ENCODE measurements at regions not wholly inside any gene's neighbourhood (a gene's known extent, or its start where the extent isn't known, plus 50 kb on each side); places are given as distances from the start of the nearest gene placed in this dataset.
A peak's percentile ranks its signal among the peaks of the same experiment; 100 is the strongest.

- intact Hi-C loops (cut with micrococcal nuclease; ENCODE audit: unreplicated experiment), result no loop called here
- TF ChIP-seq POLR2AphosphoS5 (IDR thresholded peaks at IDR 0.05; ENCODE audit: low read depth, low read length) (no peak), SIN3A (IDR thresholded peaks at IDR 0.05; ENCODE audit: borderline replicate concordance, insufficient read depth, low read depth, low read length) (no peak), CTCF (IDR thresholded peaks at IDR 0.05) (no peak), REST (IDR thresholded peaks at IDR 0.05; ENCODE audit: insufficient read depth in 1 of 2, low read depth in 2 of 2, low read length in 1 of 2) (no peak)
- ATAC-seq, result no peak
- ChIA-PET POLR2A (no interaction called here), CTCF (no interaction called here)
- in situ Hi-C loops (cut with HindIII; ENCODE audit: low pct_unique_long_range_greater_than_20kb, low sequenced_read_pairs), result no loop called here
- BruUV-seq (replicated peaks), result no TSS peak
- Histone ChIP-seq H3K9me3 (ENCODE audit: control insufficient read depth, insufficient read depth, low read depth, low read length) (no peaks in the 10 kb centered on the region), H3K36me3 (ENCODE audit: control insufficient read depth, insufficient read depth, low read length) (no peaks in the 10 kb centered on the region), H3K27me3 (ENCODE audit: control insufficient read depth, insufficient read depth, low read length) (no peaks in the 10 kb centered on the region), H3K27ac (ENCODE audit: low read length) (peak overlapping the region; percentile 85), H3K4me3 (ENCODE audit: low read depth in 2 of 2, low read length in 2 of 2) (no peak overlapping the region), H3K4me1 (ENCODE audit: control insufficient read depth, insufficient read depth, low read length) (peaks cover 36% of the 10 kb centered on the region)
- DNase-seq (ENCODE audit: low read depth, low spot score), result no peak
Measured at GRCh38 chr6:37578104-37578503, 78.4 kb upstream of the CCDC167 start.

- Histone ChIP-seq H3K4me3 (ENCODE audit: low read depth in 2 of 2, low read length in 2 of 2) (peak overlapping the region in 1 of 2 experiments; percentile 13; a peak in 2 of 4 replicates), H3K27ac (ENCODE audit: low read length) (peak overlapping the region; percentile 85), H3K27me3 (ENCODE audit: control insufficient read depth, insufficient read depth, low read length) (no peaks in the 10 kb centered on the region), H3K4me1 (ENCODE audit: control insufficient read depth, insufficient read depth, low read length) (peaks cover 36% of the 10 kb centered on the region), H3K36me3 (ENCODE audit: control insufficient read depth, insufficient read depth, low read length) (no peaks in the 10 kb centered on the region), H3K9me3 (ENCODE audit: control insufficient read depth, insufficient read depth, low read depth, low read length) (no peaks in the 10 kb centered on the region)
- CTCF ChIA-PET, result no interaction called here
- TF ChIP-seq POLR2AphosphoS5 (IDR thresholded peaks at IDR 0.05; ENCODE audit: low read depth, low read length) (peak; percentile 63; the same call in 1 of the 2 replicates), CTCF (IDR thresholded peaks at IDR 0.05) (no peak), TCF7L2 (IDR thresholded peaks at IDR 0.05; ENCODE audit: low read depth, low read length) (peak; percentile 68; the same call in 1 of the 2 replicates)
- POLR2A ChIA-PET, result no interaction called here
- ATAC-seq (peak; percentile 94), DNase-seq (ENCODE audit: low read depth, low spot score) (peak; percentile 78)
- BruUV-seq (replicated peaks), result no TSS peak
- intact Hi-C loops (cut with micrococcal nuclease; ENCODE audit: unreplicated experiment), result no loop called here
- in situ Hi-C loops (cut with HindIII; ENCODE audit: low pct_unique_long_range_greater_than_20kb, low sequenced_read_pairs), result no loop called here
Measured at GRCh38 chr6:37576336-37576737, 76.6 kb upstream of the CCDC167 start.

All from Panc1 (cell line).